ENCODE measurements at regions not wholly inside any gene's neighbourhood (a gene's known extent, or its start where the extent isn't known, plus 50 kb on each side); places are given as distances from the start of the nearest gene placed in this dataset.
A peak's percentile ranks its signal among the peaks of the same experiment; 100 is the strongest.
"Not testable (repeated sequence)": the region's sequence is repeated elsewhere in the genome, so short reads cannot be mapped to it uniquely, and the experiment has no call there.

GRCh38 chr4:43089730-43090129 is 197.2 kb downstream of the GRXCR1 start:
- DNase-seq: no peak

- no peak for DNase-seq
Measured at GRCh38 chr4:43103048-43103447, 210.5 kb downstream of the GRXCR1 start.

- DNase-seq: no peak
Measured at GRCh38 chr4:43112139-43112538, 219.6 kb downstream of the GRXCR1 start.

GRCh38 chr4:43113196-43113595 is 220.7 kb downstream of the GRXCR1 start:
- no peak for DNase-seq

- DNase-seq: no peak
Measured at GRCh38 chr4:43126595-43126994, 234.1 kb downstream of the GRXCR1 start.

GRCh38 chr4:43130228-43131021 is 237.9 kb downstream of the GRXCR1 start:
- DNase-seq: no peak

GRCh38 chr4:43132010-43132582 is 239.6 kb downstream of the GRXCR1 start:
- DNase-seq: peak; percentile 19 to 49

GRCh38 chr4:43133566-43133965 is 241.1 kb downstream of the GRXCR1 start:
- DNase-seq: no peak

- no peak for DNase-seq
Measured at GRCh38 chr4:43136752-43137151, 244.2 kb downstream of the GRXCR1 start.

GRCh38 chr4:43146198-43146597 is 253.7 kb downstream of the GRXCR1 start:
- no peak for DNase-seq

GRCh38 chr4:43148481-43148880 is 256.0 kb downstream of the GRXCR1 start:
- DNase-seq: no peak

- DNase-seq: no peak
Measured at GRCh38 chr4:43163101-43163792, 270.7 kb downstream of the GRXCR1 start.

- no peak for DNase-seq
Measured at GRCh38 chr4:43189741-43190140, 297.2 kb downstream of the GRXCR1 start.

- DNase-seq: not testable (repeated sequence)
Measured at GRCh38 chr4:43212576-43212975, 320.1 kb downstream of the GRXCR1 start.

GRCh38 chr4:43223820-43224219 is 331.3 kb downstream of the GRXCR1 start:
- no peak for DNase-seq

- no peak for DNase-seq
Measured at GRCh38 chr4:43224559-43224958, 332.0 kb downstream of the GRXCR1 start.

- DNase-seq: no peak
Measured at GRCh38 chr4:43233321-43233720, 340.8 kb downstream of the GRXCR1 start.

- no peak for DNase-seq
Measured at GRCh38 chr4:43234626-43235415, 342.3 kb downstream of the GRXCR1 start.

GRCh38 chr4:43238008-43238407 is 345.5 kb downstream of the GRXCR1 start:
- no peak for DNase-seq

- no peak for DNase-seq
Measured at GRCh38 chr4:43238585-43238984, 346.1 kb downstream of the GRXCR1 start.

GRCh38 chr4:43241104-43241503 is 348.6 kb downstream of the GRXCR1 start:
- DNase-seq: no peak

- no peak for DNase-seq
Measured at GRCh38 chr4:43242606-43243005, 350.1 kb downstream of the GRXCR1 start.

GRCh38 chr4:43243433-43244116 is 351.1 kb downstream of the GRXCR1 start:
- no peak for DNase-seq

Measured in inflammatory macrophage treated with lipopolysaccharide for 1 hour (primary cell).